HG03045 (cell line): ENCODE measurements at regions not wholly inside any gene's neighbourhood (a gene's known extent, or its start where the extent isn't known, plus 50 kb on each side); places are given as distances from the start of the nearest gene placed in this dataset.
"Not testable (repeated sequence)": the region's sequence is repeated elsewhere in the genome, so short reads cannot be mapped to it uniquely, and the experiment has no call there.

Experiments used
- ATAC-seq: cut with Tn5 transposase; IDR thresholded peaks from one replicate; pipeline ENCODE4 v1.9.1; 2021; ENCODE audit warnings: mild to moderate bottlenecking, moderate library complexity; ENCODE audit not compliant: unreplicated experiment

DNA sequence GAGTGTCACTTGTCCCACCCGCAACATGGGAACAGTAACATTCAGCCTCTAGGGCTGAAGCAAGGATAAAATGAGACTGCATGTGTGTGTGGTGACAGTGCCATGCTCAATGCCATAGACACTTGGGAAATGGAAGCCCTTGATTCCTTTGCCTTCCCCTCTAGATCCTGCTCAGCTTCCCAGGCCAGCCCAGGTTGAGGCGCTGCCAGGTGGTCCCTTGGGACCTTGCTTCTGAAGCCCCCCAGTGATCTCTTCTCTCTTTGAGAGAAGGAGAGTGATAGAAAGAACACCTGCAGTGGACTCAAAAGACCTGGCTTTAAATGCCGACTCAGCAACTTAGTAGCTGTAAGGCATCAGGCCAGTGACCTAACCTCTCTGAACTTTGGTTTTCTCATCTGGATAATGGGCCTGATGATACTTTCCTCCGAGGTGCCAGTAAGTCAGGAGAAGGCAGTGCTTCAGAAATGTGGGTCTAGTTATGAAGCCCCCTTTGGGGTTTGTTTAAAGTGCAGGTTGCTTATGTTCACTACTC lies 144.5 kb downstream of the RPLP1 start:
- no peak for ATAC-seq

DNA sequence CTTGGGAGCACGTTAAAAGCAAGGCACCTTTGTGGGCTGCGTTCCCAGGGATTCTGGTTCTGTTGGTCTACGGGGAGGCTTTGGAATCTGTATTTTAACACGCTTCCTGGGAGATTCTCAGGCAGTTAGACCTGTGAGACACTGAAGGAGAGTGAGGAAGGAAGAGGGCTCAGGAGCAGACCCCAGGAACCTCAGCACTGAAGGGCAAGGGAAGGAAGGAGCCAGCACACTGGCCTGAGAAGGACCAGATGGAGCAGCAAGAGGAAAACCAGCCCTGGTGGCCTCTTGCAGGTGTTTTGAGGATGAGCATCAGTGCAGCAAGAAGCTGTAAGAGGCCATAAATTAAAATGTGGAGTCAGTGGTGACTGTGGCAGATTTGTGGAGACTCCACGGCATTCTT lies 146.7 kb downstream of the RPLP1 start:
- ATAC-seq: no peak

DNA sequence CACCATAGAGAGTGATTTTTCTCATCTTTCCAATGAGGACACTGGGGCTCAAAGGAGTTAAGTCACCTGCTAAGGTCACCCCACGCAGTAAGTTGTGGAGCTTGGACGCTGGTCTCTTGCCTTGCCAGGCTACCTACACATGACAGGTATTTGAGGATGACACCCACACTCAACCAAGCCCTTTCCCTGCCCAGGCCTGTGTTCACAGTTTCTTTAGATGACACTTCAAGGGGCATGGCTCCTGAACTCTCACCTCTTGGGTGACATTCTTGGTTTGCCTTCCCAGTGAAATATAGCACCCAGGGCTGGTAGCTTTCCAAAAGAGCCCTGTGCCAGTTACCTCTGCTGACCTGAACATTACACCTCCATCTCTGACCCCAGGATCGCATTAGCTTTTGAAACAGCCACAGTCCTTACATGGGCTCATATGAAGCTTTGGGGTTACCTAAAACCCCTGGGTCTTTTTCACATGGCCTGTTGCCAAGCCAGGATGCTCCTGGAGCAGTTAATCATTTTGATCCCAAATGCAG lies 148.0 kb downstream of the RPLP1 start:
- ATAC-seq: no peak

DNA sequence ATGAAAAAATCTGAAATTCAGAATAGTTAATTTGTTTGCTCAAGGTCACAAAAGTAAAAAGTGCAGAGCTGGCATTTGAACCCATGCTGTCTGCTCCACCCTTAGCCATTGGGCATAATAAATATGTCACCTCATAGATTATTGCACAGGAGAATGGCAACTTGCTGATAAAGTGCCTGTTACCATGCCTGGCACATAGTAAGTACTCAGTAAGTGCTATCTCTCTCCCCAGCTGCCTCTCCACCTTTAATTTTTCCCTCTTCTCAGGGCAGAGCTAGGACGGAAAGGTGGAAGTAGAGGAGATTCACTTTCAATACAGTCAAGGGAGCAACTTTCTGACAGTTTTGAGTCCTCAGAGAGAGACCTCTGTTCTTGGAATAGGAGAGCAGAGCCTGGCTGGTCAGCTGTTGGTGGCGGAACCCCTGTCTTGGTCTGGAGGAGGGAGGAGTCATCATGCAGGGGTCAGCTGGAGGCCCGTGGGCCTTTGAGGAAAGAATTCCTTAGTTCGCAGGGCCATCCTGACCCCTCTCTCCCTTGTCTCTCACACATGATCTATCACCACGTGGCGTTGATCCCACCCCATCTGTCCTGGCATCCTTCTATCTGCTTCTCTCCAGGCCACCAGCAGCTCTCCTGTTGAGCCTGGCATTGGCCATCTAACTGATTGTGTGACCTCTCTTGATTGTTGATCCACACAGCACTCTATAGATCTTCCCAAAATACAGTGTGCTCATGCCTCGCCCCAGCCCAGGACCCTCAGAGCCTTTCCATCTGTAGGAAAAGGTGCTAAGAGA lies 149.3 kb downstream of the RPLP1 start:
- ATAC-seq: no peak

DNA sequence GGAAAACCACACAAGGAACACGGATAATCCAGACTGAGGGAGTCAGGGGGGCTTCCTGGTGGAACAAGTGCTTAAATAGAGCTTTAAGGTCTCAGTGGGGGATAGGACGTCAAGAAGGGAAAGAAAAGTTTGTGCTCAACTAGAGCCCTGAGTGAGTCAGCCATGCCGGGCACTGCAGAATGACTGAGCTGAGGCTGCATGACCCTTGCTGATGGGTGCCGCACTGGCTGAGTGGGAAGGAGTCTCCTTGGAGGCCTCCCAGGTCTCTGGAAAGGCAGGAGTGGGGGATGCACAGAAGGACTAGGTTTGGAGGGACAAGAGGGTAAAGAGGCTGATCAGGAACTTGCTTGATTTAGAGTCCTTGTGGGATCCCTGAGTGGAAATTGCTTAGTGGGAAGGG lies 150.3 kb downstream of the RPLP1 start:
- ATAC-seq: no peak

DNA sequence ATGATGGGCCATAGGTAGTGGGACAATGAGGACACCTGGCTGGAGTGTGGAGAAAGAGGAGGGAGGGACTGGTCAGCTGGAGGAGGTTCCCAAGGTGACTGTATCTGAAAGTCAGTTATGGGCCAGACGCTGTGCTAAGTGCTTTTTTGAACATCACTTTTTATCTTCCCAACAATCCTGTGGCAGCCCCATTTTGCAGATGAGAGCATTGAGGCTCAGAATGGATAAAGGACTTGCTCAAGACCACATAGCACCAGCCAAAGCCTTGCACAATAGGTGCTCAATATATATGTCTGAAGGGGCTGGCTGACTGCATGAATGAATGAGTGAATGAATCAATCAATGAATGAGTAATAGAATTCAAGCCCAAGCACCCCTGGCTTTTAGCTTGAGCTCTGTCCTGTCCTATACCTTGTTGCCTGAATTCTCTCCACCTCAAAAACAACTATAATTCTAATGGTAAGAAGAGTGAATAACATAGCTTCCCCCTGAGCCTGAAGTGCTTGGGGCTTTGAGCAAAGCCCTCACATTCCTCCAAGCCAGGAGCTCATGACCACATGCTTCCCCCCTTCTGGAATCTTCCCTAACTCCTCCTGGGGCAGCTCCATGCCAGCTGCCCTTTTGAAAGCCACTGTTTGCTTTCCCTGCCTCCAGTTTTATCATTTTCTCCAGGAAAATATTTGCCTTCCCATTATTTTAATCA lies 150.9 kb downstream of the RPLP1 start:
- no peak for ATAC-seq

DNA sequence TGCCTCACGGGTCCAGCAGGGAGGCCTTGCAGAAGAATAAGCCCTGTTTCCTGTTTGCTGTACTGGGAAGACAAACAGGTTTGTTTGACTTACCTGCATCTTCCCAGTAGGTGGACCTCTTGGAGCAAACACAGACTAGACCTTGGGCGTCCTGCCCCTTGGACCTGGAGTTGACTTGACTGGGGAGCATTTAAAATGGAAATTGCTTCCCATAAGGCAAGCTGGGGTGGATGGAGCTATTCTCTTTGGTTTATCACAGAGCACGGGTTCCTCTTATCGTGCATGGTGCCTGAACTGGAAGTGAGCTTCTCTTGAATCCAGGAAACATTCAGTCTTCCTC lies 151.4 kb downstream of the RPLP1 start:
- no peak for ATAC-seq

DNA sequence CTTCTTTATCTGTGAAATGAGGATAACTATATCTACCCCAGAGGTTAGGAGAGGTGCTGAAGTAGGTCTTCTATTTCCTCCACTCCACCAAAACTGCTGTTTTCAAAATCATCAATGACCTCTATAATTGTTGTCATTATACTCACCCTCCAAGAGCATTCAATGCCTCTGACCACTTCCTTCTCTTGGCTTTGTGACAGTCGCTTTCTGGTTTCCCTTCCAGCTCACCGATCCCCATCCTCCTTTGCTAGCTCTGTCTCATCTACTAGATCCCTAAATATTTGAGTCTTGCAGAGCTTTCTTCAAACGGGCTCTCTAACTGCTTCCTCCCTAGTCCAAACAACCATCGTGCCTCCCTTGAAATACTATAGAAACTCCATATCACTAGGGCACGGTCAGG lies 153.5 kb downstream of the RPLP1 start:
- ATAC-seq: no peak

DNA sequence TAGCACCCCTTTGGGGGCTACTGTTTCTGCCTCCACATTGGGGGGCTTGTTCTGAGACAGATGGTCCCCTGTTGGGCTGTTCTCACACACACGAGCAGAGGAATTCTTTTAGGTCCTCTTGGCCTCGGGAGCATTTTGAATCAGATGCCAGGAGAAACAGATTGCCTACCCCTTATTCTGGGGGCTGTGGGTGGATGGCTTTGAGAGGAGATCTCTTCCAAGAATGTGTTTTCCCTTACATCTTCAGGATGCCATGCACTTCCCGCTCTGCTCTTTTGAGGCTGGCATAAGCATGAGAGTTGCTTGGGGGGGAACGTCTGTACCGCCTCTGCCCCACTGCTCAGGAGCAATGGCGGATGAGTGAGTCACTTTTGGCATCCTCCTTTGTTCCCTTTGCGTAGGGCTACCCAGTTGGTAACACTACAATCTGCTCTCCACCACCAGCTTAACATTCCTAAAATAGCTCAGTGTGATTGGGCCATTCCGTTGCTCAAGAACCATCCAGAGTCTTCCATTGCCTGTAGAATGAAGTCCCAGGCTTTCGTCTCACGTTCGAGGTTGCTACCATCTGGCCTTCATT lies 154.4 kb downstream of the RPLP1 start:
- no peak for ATAC-seq

DNA sequence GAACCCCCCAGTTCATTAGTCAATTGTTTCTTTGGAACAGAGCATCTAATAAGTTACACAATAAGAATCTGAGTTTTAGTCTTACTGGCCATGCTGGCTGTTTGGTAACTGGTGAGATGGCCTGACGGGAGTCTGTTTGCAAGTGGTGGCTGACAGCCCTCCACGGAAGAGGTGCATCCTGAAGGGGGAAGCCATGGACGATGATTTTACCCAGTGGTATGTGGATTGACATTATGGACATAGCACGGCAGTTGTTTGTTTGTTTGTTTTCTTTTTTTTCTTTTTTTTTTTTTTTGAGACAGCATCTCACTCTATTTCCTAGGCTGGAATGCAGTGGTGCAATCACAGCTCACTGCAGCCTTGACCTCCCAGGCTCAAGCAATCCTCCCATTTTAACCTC lies 156.0 kb downstream of the RPLP1 start:
- no peak for ATAC-seq

DNA sequence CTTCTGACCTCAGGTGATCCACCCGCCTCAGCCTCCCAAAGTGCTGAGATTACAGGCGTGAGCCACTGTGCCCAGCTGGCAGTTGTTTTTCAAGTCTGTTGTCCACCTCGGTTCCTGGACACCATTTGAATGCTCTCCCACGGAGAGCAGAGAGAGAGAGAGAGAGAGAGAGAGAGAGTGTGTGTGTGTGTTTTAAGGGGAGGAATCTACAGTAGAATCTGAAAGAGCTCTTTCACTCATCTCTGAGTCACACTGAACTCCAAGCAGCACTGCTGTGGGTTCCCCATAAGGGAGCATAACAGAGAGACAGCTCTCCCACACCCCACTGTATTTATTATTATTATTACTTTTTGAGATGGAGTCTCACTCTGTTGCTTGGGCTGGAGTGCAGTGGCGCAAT lies 156.6 kb downstream of the RPLP1 start:
- ATAC-seq: no peak

DNA sequence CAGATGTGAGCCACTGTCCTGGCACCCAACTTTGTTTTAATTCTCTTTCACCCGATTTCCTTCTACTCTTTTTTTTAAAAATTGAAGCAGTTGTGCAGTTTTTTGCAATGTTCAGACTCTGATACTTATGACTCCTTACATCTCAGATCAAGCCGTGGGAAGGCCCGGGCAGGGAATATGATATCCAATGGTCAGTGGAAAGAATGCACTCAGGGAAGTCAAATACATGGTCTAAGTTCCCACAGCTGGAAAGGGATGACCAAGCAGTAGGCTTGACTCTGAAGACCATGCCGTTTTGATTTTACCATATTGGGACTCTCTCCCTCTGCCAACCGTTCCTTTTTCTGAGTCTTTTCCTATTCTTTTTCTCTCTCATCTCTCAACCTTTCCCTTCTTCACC lies 157.2 kb downstream of the RPLP1 start:
- no peak for ATAC-seq

DNA sequence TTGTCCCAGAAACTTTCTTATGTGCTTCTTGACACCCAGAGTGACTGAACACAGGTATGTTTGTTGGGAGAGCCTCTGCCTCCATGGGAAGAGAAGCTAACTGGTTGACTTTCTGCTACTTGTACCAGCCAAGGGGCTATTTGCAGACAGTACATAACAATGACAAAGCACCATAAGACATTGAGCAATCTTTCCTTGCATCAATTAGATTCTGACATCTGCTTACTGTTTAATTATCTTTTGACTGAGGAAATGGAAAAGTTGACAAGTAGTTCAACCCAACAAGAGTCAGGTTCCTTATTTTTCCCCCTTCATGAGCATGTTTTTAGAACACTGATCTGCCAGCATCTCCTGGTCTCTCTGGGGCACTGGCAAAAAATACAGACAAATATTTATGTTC lies 157.7 kb downstream of the RPLP1 start:
- no peak for ATAC-seq

DNA sequence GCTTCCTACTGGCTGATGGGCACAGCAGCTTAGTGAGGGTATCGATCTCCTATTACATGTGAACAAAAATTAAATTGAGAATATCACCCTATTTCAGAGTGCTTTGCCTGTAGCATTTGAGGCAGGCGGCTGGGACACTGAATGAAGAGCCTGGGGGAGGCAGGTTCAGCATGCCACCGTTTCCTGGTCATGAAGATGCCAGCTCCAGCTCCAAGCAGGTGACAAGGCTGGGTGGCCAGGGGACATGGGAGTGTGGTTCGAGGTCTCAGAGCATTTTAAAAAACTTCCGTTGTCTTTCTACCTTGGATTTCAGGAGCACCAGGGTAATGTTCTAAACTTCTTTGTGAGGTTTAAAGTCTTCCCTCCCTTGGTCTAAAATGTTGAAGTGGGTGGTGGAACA lies 158.2 kb downstream of the RPLP1 start:
- ATAC-seq: no peak

DNA sequence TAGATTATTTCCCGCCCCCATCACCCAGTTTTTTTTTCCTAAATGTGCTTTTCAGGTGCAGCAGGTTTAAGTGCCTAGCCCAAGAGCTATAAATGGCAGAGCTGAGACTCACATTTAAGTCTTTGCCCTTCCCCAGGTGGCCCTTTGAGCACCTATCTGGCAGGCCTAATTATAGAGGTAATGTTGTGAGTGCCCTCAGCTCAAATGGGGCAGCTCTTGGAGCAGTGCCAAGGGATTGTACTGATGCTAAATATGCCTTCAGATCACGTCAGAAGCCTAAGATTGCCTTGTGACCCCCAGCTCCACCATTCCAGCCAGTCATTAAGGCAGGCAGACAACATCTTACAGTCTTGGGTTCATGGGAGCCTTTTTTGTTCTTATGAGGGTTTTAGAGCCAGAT lies 159.5 kb downstream of the RPLP1 start:
- ATAC-seq: no peak

DNA sequence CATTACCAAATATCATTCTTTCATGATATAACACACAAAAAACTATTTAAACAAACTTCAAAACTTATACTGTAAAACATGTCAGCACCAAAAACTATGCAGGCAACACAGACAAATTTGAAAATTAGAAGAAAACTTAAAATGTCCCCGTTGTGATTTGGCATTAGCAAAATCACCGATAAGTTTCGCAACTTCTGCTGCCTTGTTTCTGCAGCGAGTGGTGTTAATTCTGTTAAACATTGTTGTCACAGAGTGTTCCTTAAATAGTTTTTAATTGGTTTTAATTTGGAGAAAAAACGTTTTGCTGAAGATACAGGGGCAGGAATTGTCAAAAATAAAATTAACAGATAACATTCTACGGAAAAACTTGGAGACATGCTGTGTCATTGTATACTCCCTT lies 160.6 kb downstream of the RPLP1 start:
- ATAC-seq: no peak

DNA sequence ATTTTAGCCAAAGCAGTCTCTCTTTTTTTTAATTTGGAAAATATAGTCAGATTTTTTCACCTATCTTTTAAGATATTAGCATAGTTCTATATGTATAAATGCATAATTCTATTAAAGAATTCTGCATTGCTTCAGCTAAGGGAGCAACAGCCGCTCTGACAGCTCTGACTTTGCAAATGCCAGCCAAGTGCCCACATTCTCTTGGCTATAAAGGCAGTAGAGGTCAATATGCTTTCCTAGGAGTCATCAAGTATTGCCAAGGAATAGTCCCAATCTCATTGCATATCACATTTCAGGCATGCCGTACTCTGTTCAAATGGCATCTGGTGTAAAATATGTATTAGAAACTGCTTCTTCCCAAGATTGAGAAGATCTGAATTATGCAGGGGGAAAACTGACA lies 161.4 kb downstream of the RPLP1 start:
- ATAC-seq: no peak

DNA sequence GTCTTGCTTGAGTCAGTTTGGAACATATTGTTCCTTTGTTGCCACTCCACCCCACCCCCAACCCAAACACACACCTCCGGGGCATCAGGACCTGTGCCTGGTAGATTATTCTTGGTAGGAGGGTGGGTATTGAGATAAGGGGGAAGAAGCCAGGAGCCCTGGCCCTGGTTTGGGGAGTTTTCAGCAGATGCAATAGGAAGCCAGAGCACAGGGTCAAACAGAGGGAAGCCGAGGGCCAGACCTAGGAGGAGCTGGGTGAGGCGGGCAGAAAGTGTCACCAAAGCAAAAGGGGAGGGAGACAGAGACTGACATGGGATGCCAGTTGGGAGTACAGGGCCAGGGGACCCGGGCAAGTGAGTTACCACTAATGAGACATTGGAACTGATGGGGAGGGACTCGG lies 163.1 kb downstream of the RPLP1 start:
- ATAC-seq: no peak

DNA sequence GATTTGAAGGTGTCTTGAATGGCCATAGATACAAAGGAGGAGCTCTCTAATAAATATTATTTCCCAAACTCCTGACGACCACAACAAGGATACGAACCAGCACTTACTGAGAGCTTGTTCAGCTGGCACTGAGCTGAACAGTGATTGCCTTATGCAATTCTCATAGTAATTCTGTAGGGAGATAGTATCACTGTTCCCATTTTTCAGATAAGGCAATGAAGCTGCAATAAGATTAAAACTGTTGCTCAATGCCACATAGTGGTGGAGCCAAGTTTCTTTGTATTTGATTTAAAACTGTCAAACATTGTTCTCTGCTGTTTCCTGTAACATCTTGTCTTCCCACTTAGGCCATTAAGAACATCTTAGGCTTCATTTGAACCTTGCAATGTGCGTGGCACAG lies 163.9 kb downstream of the RPLP1 start:
- ATAC-seq: no peak

DNA sequence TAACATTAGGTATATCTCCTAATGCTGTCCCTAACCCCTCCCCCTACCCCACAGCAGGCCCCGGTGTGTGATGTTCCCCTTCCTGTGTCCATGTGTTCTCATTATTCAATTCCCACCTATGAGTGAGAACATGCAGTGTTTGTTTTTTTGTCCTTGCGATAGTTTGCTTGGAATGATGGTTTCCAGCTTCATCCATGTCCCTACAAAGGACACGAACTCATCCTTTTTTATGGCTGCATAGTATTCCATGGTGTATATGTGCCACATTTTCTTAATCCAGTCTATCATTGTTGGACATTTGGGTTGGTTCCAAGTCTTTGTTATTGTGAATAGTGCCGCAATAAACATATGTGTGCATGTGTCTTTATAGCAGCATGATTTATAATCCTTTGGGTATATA lies 164.5 kb downstream of the RPLP1 start:
- not testable (repeated sequence) for ATAC-seq

DNA sequence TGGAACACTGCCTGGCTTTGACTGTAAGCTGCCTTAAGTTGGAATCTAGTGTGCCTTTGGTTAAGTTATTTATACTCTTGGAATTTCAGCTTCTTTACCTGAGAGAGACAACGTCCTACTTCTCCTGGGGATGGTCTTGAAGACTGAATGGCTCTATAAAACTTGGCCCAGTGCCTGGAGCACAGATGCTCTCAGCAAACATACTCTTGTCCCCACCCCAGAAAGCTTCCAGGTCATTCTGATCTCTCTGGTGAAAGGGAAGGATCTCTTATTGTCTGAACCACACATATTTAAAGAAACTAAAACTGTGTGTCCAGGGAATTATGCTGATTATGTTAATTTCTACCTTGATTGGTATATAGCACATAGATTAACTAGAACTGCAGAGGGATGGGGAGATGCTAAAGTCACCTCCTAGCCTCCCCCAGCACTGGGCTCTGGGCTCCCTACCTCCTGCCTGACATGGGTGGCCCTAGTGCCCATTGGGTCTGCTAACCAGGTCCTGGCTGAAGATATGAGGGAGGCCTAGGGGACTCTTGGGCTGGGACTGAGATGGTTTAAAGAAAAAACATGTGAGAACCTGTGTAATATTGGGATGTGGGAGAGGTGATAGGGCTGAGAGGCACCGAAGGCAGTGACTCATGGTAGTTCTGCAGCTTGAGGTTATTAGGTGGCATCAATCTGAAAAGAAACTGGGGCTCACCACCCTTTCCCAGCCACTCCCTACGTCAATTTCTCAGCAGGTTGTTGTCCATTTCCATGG lies 171.0 kb downstream of the RPLP1 start:
- ATAC-seq: no peak
